CD4-positive, alpha-beta T cell (primary cell): ENCODE measurements at regions not wholly inside any gene's neighbourhood (a gene's known extent, or its start where the extent isn't known, plus 50 kb on each side); places are given as distances from the start of the nearest gene placed in this dataset.

Experiments
- ATAC-seq: fragments of 200-7000 bp; cut with Tn5 transposase; one replicate; pipeline ENCODE4 v1.10.0; 2022; ENCODE audit warnings: mild to moderate bottlenecking; ENCODE audit not compliant: poor library complexity
- CTCF ChIA-PET: fragments of 350-600 bp; sonication (Branson Sonifier 250); formaldehyde crosslinking; loops from one replicate; lab custom pipeline; 2021; ENCODE audit warnings: antibody characterized with exemption, inconsistent platforms; lab: Charles Lee
- POLR2A ChIA-PET: fragments of 350-600 bp; sonication (Branson Sonifier 250); formaldehyde crosslinking; loops from one replicate; lab custom pipeline; 2021; ENCODE audit warnings: antibody characterized with exemption, inconsistent platforms; lab: Charles Lee
- DNase-seq, 14 experiments: peaks; one replicate each; pipeline ENCODE4 v3.0.0-alpha.2; 2013 to 2020; ENCODE audit warnings: mixed read lengths in 2 of 14
- H3K27ac ChIP-seq, 2 donors: one replicate each; pipeline versions ENCODE4 v1.5.1 to v1.7.0; 2013; ENCODE audit warnings: low read length in 2 of 2, low read depth in 1 of 2, mild to moderate bottlenecking in 1 of 2
- H3K27me3 ChIP-seq, 2 experiments: 1 replicate in 1 of 2; 2 replicates in 1 of 2; pipeline versions ENCODE4 v1.6.1 to v1.7.0; 2013; ENCODE audit warnings: low read length in 2 of 2, control low read depth in 1 of 2, mild to moderate bottlenecking in 1 of 2, moderate library complexity in 1 of 2; ENCODE audit not compliant: insufficient read depth in 2 of 2, control insufficient read depth in 1 of 2
- H3K36me3 ChIP-seq: one replicate; pipeline ENCODE4 v1.6.1; 2013; ENCODE audit warnings: low read length, control low read depth; ENCODE audit not compliant: insufficient read depth
- H3K4me1 ChIP-seq: one replicate; pipeline ENCODE4 v1.6.1; 2013; ENCODE audit warnings: low read length, control low read depth; ENCODE audit not compliant: insufficient read depth
- H3K4me3 ChIP-seq: one replicate; pipeline ENCODE4 v1.5.1; 2013; ENCODE audit warnings: mild to moderate bottlenecking, low read length, moderate library complexity
- H3K9me3 ChIP-seq, 2 experiments: 1 replicate in 1 of 2; 2 replicates in 1 of 2; pipeline versions ENCODE4 v1.6.1 to v1.7.0; 2013; ENCODE audit warnings: low read length in 2 of 2, mild to moderate bottlenecking in 2 of 2, control low read depth in 1 of 2, moderate library complexity in 1 of 2; ENCODE audit not compliant: control insufficient read depth in 1 of 2, insufficient read depth in 1 of 2
- H3K27ac Mint-ChIP-seq: one replicate; pipeline ENCODE4 v1.8.0; 2020; ENCODE audit warnings: mixed read lengths
- H3K27me3 Mint-ChIP-seq: one replicate; pipeline ENCODE4 v1.8.0; 2021; ENCODE audit warnings: mixed read lengths
- H3K36me3 Mint-ChIP-seq: one replicate; pipeline ENCODE4 v1.8.0; 2021; ENCODE audit warnings: low read depth, mixed read lengths
- H3K4me1 Mint-ChIP-seq: one replicate; pipeline ENCODE4 v1.8.0; 2021; ENCODE audit warnings: low read depth, mixed read lengths
- H3K4me3 Mint-ChIP-seq: one replicate; pipeline ENCODE4 v1.8.0; 2020; ENCODE audit warnings: mild to moderate bottlenecking, mixed read lengths
- H3K9me3 Mint-ChIP-seq: one replicate; pipeline ENCODE4 v1.8.0; 2020; ENCODE audit warnings: mixed read lengths
- intact Hi-C, 2 experiments: fragments of 100-400 bp; cut with DNase I in 1 of 2; cut with micrococcal nuclease in 1 of 2; formaldehyde crosslinking; loops; one replicate each; pipeline versions ENCODE4 v1.15.1 to v1.9.0; 2023 to 2025; cut with DNase I, micrococcal nuclease
- TF ChIP-seq, protein P1 (sequence below): fragments of 200-600 bp; IDR thresholded peaks from one replicate; pipeline ENCODE4 v1.8.0; 2022; ENCODE audit warnings: antibody characterized with exemption, mild to moderate bottlenecking

DNA sequence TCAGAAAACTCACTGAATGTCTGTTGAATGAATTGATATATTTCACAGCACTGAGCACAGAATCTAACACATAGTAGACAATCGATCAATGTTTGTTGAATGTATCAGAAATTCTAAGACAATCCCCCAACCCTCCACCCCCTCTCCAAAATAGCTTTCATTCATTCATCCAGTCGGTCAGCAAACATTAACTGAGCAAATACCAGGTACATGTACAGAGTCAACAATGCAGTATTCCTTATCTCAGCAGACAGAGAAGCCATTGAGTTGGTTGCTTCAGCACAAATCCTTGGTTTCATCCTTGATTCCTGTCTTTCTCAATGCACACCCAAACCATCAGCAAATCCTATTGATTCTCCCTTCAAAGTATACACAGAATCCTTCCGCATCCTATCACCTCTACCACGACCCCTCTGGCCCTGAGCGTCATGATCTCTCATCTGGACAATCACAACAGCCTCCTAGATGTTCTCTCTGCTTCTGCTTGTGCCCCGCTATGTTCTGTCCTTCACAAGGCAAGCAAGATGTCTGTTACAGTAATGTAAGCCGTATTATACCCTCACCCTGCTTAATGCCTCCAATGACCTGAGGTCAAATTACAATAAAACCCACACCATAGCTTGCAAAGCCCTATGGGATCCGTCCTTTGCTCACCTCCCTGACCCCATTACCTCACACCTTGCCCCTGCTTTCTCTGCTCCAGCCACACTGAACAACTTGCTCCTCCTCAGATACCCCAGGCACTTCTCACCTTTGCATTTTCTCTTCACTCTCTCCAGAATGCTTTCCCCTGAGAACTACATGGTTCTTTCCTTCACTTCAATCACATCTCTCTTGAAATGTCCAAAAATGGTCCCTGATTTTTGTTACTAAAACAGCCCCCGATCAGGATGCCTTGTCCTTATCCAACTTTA is 738.1 kb upstream of the TBX3 start:
- ChIA-PET CTCF (interaction anchor here (0.6 kb wide), 1 partner anchor 1719 kb away, joined by 4 read pairs; no protein-coding TSS in a partner anchor), POLR2A (no interaction called here)
- Mint-ChIP-seq H3K9me3 (peaks cover 4% of the 10 kb centered on the region), H3K27me3 (no peaks in the 10 kb centered on the region), H3K36me3 (no peaks in the 10 kb centered on the region), H3K4me3 (no peak overlapping the region), H3K4me1 (no peaks in the 10 kb centered on the region), H3K27ac (no peak overlapping the region)
- ATAC-seq (no peak), DNase-seq (no peak)
- Histone ChIP-seq H3K27ac (no peak overlapping the region), H3K4me1 (no peaks in the 10 kb centered on the region), H3K4me3 (no peak overlapping the region), H3K27me3 (no peaks in the 10 kb centered on the region), H3K9me3 (no peaks in the 10 kb centered on the region), H3K36me3 (no peaks in the 10 kb centered on the region)
- TF ChIP-seq, protein P1, sequence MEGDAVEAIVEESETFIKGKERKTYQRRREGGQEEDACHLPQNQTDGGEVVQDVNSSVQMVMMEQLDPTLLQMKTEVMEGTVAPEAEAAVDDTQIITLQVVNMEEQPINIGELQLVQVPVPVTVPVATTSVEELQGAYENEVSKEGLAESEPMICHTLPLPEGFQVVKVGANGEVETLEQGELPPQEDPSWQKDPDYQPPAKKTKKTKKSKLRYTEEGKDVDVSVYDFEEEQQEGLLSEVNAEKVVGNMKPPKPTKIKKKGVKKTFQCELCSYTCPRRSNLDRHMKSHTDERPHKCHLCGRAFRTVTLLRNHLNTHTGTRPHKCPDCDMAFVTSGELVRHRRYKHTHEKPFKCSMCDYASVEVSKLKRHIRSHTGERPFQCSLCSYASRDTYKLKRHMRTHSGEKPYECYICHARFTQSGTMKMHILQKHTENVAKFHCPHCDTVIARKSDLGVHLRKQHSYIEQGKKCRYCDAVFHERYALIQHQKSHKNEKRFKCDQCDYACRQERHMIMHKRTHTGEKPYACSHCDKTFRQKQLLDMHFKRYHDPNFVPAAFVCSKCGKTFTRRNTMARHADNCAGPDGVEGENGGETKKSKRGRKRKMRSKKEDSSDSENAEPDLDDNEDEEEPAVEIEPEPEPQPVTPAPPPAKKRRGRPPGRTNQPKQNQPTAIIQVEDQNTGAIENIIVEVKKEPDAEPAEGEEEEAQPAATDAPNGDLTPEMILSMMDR, result no peak
- intact Hi-C loops, result no loop called here

DNA sequence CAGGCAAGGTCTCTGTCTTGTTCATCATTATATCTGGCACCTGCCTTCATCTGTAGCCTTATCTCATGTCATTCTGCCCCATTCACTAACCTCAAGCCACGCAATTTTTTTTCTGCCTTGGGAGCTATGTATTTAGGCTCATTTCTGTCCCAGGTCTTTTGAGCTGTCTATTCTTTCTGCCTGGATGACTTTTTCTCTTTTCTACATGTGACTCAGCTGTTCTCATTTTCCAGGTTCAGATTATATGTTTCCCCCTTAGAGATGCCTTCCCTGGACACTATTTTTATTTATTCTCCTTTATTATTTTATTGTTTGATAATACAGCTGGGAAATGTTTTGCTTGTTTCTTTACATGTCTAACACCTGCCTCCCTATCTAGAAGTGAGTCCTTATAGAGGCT is 737.4 kb upstream of the TBX3 start:
- H3K4me3 ChIP-seq, result no peak overlapping the region
- H3K27ac Mint-ChIP-seq, result no peak overlapping the region

DNA sequence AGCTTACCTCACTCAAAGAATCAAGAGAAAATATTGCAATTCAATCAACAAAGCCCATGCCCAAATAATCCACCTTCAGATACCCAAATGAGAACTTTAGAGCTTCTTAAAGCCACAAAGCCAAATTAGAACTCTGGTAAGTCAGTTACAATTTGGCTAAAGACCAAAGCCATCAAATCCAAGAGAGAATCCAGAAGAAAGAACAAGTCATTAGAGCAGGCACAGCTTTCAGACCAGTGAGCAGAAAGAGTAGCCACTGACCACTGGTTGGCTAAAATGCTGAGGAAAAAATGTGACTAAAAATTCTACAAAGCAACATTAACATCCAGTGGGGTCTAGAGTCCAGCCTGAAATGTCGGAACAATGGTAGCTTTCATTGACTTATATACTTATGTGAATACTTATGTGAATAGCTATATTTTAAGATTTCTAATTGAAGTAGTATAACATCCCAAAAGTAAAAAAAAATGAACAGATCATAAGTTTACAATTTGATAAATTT is 735.2 kb upstream of the TBX3 start:
- Histone ChIP-seq H3K27ac (no peak overlapping the region), H3K4me3 (no peak overlapping the region), H3K36me3 (no peaks in the 10 kb centered on the region), H3K27me3 (no peaks in the 10 kb centered on the region), H3K9me3 (no peaks in the 10 kb centered on the region), H3K4me1 (no peaks in the 10 kb centered on the region)
- ATAC-seq (no peak), DNase-seq (no peak)
- CTCF ChIA-PET, result no interaction called here
- Mint-ChIP-seq H3K36me3 (no peaks in the 10 kb centered on the region), H3K27ac (no peak overlapping the region), H3K9me3 (peaks cover 8% of the 10 kb centered on the region), H3K4me1 (no peaks in the 10 kb centered on the region), H3K4me3 (no peak overlapping the region), H3K27me3 (no peaks in the 10 kb centered on the region)
- TF ChIP-seq, protein P1, result no peak
- POLR2A ChIA-PET, result no interaction called here
- intact Hi-C loops, result no loop called here

More for the DNA sequence above, 737.4 kb upstream of the TBX3 start:
- DNase-seq (no peak), ATAC-seq (no peak)
- H3K9me3 ChIP-seq, result no peaks in the 10 kb centered on the region
- Mint-ChIP-seq H3K9me3 (peaks cover 5% of the 10 kb centered on the region), H3K4me3 (no peak overlapping the region), H3K4me1 (no peaks in the 10 kb centered on the region), H3K27me3 (no peaks in the 10 kb centered on the region), H3K36me3 (no peaks in the 10 kb centered on the region)
- ChIA-PET CTCF (no interaction called here), POLR2A (no interaction called here)
- H3K27me3 ChIP-seq, result no peaks in the 10 kb centered on the region
- no peaks in the 10 kb centered on the region for H3K36me3 ChIP-seq
- no peaks in the 10 kb centered on the region for H3K4me1 ChIP-seq
- H3K27ac ChIP-seq, result no peak overlapping the region
- intact Hi-C loops, result no loop called here
- TF ChIP-seq, protein P1, result no peak
